HG02870 (cell line): ENCODE measurements at regions not wholly inside any gene's neighbourhood (a gene's known extent, or its start where the extent isn't known, plus 50 kb on each side); places are given as distances from the start of the nearest gene placed in this dataset.

ENCODE experiments used
- ATAC-seq: cut with Tn5 transposase; IDR thresholded peaks from one replicate; pipeline ENCODE4 v1.9.1; 2021; ENCODE audit warnings: mild to moderate bottlenecking, moderate library complexity; ENCODE audit not compliant: unreplicated experiment

- no peak for ATAC-seq
Observed at GRCh38 chr6:9499709-9500108, 915.2 kb downstream of the TFAP2A start.

DNA sequence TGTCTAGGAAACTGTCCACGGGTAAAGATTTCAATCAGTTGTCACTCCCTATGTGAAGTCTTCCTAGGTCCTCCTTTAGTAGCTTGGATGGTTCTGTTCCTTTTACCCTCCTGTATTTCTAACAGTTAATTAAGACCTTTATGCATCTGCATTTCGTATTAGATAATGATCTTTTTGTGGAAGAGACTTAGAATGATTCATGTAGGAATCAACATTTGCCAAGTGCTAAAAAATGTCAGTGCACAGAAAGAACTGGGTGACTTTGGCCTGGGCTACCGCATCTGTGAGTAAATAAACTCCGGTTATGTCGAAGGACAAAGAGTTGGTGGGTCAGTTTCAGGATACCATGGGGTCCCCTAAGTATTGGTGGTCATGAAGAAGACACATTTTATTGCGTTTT, 918.0 kb downstream of the TFAP2A start:
- ATAC-seq: no peak

- no peak for ATAC-seq
Observed at GRCh38 chr6:9494864-9495263, 920.0 kb downstream of the TFAP2A start.

DNA sequence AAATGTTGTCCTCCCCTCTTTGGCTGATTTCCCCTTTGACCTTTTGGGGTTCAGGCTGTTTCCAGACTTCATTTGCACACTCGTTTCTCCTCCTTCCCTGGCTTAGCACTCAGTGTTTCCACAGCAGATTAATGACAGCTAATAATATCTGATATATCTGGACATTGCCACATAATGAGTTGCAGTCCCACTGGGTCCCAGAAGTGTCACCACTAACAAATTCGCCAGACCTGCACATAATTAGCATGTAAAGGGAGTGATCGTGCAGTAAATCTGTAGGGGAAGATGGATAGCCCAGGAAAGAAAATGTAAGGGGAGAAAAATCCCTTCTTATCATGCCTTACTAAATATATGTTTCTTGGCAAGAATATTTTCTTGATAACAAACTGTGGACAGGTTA, 922.1 kb downstream of the TFAP2A start:
- ATAC-seq: no peak

GRCh38 chr6:9487128-9487527, 927.7 kb downstream of the TFAP2A start:
- ATAC-seq: no peak

DNA sequence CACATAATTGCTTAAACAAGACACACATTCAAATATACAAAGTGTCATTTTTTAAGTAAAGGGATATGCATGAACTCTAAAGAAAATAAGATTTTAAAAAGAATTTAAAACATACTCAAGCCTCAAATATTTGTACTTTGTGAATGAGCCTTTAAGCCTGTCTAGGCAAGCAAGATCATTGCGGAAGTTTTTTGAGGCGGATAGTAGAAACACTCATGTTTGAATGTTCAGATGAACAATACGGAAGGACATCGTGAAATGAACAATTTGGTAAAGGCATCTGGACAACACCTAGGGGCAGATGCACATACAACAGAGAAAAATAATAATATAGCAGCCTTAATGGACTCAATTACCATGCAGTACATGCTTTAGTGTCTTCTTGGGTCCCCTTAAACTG, 928.9 kb downstream of the TFAP2A start:
- ATAC-seq: no peak

DNA sequence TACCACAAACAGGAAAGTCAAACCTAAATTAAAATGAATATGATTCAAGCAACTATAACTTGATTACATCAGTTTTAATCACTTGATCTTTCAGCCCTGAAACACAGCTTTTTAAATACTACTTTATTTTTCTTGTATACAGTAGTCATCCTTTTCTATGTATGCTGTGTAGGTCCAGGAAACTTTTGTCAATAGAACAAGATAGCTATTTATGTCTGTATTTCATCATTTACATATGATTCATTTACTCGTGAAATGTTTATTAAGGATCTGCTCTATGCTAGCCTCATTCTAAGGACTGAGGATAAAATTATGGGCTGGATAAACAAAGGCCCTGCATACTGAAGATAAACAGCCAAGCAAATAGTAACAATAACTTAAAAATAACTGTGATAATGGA, 930.2 kb downstream of the TFAP2A start:
- ATAC-seq: no peak

DNA sequence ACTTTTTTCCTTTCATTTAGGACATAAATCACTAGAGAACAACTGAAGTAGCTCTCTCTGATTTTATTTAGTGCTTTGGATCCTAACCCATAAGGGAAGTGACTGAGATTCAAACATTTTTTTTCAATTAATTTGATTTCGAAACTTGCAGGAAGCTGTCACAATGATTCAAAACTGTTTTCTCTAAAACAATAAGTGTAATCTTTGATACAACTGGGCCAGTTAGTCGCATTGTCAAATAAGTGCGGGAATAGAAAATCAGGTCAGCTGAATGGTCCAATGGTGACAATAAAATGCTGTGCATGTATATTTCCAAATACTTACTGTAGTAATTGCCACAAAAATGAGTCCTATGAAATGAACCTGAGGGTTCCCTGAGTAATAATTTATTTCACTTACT, 930.8 kb downstream of the TFAP2A start:
- ATAC-seq: no peak

- ATAC-seq: no peak
Observed at GRCh38 chr6:9482030-9482738, 932.7 kb downstream of the TFAP2A start.

GRCh38 chr6:9481292-9482029, 933.4 kb downstream of the TFAP2A start:
- ATAC-seq: no peak

DNA sequence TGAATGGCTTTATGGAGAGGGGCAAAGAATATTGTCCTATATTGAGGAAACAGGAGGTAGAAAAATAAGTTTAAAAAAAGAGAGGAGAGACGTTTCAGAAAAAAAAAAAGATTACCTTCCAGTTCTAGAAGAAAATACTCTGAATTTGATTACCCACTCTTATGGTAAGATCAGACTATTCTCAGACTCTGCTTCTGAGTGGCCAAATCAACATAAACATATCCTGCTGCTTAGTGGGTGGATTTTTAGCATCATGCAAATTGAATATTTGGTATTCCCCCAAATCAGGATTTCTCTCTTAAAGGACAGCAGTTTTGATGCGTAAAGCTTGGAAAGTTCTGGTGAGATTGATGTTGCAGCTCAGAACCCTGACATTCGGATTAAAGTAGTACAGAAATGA, 946.6 kb downstream of the TFAP2A start:
- ATAC-seq: no peak

GRCh38 chr6:9467741-9468140, 947.1 kb downstream of the TFAP2A start:
- ATAC-seq: no peak

GRCh38 chr6:9464583-9464982, 950.3 kb downstream of the TFAP2A start:
- ATAC-seq: no peak

DNA sequence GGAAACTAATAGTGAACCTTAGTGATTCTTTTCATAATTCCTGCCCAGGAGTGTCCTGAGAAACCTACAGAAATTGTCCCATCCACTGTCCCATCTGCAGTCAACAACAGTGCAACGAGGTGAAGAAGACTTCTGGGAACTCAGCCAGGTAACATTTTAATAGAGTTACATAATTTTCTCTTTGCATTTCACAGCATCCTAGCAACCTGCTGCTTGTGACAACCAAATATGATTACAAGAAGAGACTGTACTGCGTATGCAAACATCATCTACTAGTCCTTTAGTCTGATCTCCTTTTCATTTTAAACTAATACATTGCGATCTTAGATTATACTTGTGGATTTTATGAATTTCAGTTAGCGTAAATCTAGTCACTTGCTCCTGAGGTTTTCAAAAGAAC, 951.6 kb downstream of the TFAP2A start:
- no peak for ATAC-seq

DNA sequence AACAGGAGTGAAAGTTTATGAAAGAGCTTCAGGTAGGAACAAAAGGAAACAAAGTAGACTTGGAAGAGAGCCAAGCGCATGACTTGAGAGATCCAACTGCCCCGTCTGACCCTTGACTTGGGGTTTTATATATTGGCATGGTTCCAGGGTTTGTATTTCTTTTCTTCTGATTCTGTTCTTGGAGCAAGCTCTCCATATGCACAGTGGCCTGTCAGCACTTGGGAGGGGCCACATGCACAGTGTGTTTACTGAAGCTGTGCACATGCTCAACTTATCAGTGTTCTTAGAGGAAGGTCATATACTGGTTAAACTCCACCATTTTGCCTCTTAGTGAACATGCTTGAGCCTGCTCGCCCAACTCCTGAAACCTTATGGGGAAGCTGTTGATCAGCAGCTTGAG, 953.7 kb downstream of the TFAP2A start:
- no peak for ATAC-seq

DNA sequence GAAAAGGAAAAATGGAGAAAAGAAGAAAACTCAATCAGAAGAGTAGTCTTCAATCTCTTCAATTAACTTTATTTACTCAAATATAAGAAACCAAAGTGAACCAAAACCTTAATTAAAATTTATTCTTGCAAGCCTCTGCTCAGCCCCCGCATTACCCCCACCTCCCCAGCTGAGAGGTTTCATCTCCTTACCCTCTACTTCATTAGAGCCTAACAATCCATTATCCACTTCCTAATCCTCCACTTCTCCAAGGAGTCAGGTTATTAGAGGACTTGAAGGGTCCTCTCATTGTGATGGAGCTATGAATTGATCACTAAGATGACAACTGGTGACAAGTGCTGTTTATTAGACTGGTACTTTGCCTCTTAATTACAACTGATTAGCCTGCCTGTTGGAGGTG, 956.5 kb downstream of the TFAP2A start:
- no peak for ATAC-seq

DNA sequence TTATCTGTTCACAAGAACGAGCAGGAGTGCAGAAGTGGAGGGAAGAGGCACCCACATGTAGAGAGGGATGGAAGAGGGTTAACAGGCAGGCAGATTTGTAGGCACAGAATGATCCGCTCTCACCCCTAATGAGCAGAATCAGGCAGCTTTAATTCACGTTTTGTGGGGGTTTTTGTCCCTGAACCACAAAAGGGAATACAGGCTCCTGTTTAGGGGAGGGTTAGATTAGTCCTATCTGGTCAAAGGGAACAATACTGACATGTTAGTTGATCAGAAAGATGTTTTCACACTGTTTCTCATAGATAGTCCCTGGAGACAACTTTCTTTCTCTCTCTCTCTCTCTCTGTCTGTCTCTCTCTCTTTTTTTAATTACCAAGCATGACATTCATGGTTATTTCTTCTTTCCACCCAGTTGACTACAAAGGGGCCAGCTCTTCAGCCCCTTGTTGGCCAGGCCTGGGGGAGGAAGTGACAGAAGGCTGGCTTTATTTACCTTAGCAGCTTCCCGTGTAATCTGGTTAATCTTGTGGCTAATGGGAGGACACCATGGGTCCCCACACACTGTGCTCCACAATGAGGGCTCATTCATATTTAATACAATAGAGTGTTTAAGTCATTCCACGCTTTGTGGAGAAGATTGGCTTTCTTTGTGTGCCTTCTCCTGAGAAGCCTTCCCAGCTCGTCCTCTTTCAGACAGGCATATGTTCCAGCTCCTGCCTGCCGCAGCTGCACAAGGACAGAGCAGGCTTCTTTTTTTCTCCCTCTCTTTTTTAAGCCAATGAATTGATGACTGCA, 958.8 kb downstream of the TFAP2A start:
- no peak for ATAC-seq

GRCh38 chr6:9439621-9440330, 975.1 kb downstream of the TFAP2A start:
- no peak for ATAC-seq

DNA sequence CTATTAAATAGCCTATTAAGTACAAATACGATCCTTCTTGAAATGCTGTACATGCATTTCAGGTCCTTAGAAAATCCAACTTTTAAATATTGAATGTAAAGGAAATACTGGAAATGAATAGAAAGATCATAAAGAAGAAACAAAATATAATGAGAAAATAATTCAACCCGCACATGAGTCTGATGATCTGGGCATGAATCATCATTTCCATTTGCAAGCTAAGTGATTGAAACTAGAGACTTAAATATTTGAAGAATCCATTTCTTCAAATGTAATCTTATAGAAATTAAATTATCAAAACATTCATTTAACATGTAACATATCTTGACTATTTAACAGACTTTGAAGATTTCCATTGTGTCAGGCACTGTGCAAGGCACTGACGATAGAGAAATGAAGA, 977.0 kb downstream of the TFAP2A start:
- ATAC-seq: no peak

DNA sequence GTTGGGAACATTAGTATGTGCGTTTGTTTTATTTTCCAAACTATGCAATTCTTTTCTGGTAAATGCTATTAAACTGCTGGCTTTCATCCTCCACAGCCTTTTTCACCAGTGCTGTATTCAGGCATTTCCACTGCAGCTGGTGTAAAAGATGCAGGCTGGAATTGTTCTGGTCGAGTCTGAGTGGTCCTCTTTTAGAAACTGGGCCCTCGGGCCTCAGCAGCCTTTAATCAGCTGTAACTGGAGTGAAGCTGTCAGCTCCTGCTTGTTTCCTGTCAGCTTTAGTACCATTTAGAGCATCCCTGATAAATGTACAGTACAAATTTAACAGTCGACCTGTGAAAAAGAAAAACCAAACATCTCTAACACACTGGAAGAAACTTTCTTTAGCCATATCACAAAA, 979.6 kb downstream of the TFAP2A start:
- no peak for ATAC-seq

DNA sequence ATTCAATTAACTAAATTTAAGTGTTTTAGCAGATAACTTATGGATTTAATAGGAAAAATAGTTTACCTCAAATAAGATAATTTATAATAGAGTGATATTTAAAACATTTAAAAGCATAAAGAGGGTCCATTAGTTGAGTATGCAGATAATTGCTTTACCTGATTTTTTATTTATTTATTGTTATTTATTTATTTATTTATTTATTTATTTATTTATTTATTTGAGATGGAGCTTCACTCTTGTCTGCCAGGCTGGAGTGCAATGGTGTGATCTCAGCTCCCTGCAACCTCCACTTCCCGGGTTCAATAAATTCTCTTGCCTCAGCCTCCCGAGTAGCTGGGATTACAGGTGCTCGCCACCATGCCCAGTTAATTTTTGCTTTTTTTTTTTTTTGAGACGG, 982.9 kb downstream of the TFAP2A start:
- ATAC-seq: no peak
